ENCODE measurements at regions not wholly inside any gene's neighbourhood (a gene's known extent, or its start where the extent isn't known, plus 50 kb on each side); places are given as distances from the start of the nearest gene placed in this dataset.
A peak's percentile ranks its signal among the peaks of the same experiment; 100 is the strongest.

DNA sequence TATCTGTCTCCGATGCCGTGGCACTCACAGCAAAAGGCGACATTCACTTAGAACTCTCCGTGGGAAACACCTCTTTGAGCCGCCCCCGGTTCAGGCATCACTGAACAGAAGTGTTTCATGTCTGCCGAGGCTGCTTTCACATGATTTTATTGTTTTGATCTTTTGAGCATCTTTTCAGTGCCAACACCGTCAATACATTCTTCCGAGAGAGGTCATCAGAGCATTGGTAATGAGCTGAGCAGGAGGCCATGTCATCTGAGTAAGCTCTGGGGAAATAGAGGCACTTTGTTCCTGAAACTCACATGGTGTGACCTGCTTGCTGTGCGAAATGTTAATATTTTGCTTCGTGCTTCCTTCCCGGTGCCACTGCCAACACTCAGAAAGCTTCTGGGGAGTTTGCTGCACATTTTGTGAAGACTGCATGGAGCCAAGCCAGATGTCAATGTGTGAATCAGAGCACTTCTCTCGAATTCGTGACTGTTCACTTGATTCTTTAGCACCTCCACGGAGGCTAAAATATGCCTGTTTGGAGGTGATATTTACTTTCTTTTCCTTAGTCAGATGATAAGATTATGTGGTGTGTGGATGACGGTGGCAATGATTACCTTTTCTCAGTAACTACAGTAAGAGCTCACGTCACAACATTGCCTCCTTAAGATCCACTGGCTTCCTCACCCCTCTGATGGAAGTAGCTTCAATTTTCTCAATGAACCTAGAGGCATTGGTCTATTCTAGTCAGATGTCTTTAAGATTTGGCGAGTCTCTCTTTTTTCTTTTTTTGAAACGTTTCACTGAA lies 222.3 kb upstream of the HS3ST1 start:
- Histone ChIP-seq H3F3A (replicated peaks; ENCODE audit: low read depth) (no peaks in the 10 kb centered on the region), H2AFZ (peak overlapping the region; percentile 81; the same call in 1 of the 2 replicates), H3K79me2 (replicated peaks; ENCODE audit: insufficient read depth) (no peaks in the 10 kb centered on the region), H3K36me3 (ENCODE audit: insufficient read depth) (no peaks in the 10 kb centered on the region), H3K27ac (ENCODE audit: low read depth) (no peak overlapping the region), H3K4me1 (ENCODE audit: insufficient read depth) (no peaks in the 10 kb centered on the region), H3K4me2 (no peak overlapping the region), H4K20me1 (replicated peaks; ENCODE audit: insufficient read depth) (no peaks in the 10 kb centered on the region), H3K9me2 (ENCODE audit: insufficient read depth) (peaks cover 6% of the 10 kb centered on the region; the same call in 1 of the 2 replicates), H3K4me3 (no peak overlapping the region), H3K27me3 (ENCODE audit: insufficient read depth) (no peaks in the 10 kb centered on the region)
- Mint-ChIP-seq H3K27me3 (ENCODE audit: insufficient read depth, low read depth, poor library complexity) (no peaks in the 10 kb centered on the region), H3K4me1 (no peaks in the 10 kb centered on the region), H3K27ac (no peak overlapping the region), H3K36me3 (ENCODE audit: low read depth) (no peaks in the 10 kb centered on the region), H3K4me3 (no peak overlapping the region), H3K9me3 (no peaks in the 10 kb centered on the region)
- no peak for ATAC-seq
- DNase-seq (ENCODE audit: low spot score): no peak
- no peak for TF ChIP-seq JUNB (IDR thresholded peaks at IDR 0.05; ENCODE audit: unreplicated experiment)
- no peak for TF ChIP-seq CREB1 (CRISPR knock-in tag; IDR thresholded peaks at IDR 0.05; ENCODE audit: low read depth)
- no peak for TF ChIP-seq ZNF331 (CRISPR knock-in tag; IDR thresholded peaks at IDR 0.05; ENCODE audit: low read depth)
- TF ChIP-seq ZNF114 (CRISPR knock-in tag; IDR thresholded peaks at IDR 0.05): no peak
- TF ChIP-seq EZH2phosphoT487 (IDR thresholded peaks at IDR 0.05; ENCODE audit: unreplicated experiment): no peak
- TF ChIP-seq STAT1 (IDR thresholded peaks at IDR 0.05; ENCODE audit: unreplicated experiment): no peak
- TF ChIP-seq NANOG (IDR thresholded peaks at IDR 0.05; ENCODE audit: borderline replicate concordance): no peak
- no peak for TF ChIP-seq EZH2 (IDR thresholded peaks at IDR 0.05; ENCODE audit: low read depth, unreplicated experiment)
- TF ChIP-seq, protein P1, sequence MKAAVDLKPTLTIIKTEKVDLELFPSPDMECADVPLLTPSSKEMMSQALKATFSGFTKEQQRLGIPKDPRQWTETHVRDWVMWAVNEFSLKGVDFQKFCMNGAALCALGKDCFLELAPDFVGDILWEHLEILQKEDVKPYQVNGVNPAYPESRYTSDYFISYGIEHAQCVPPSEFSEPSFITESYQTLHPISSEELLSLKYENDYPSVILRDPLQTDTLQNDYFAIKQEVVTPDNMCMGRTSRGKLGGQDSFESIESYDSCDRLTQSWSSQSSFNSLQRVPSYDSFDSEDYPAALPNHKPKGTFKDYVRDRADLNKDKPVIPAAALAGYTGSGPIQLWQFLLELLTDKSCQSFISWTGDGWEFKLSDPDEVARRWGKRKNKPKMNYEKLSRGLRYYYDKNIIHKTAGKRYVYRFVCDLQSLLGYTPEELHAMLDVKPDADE (IDR thresholded peaks at IDR 0.05): no peak
- TF ChIP-seq POLR2AphosphoS5 (IDR thresholded peaks at IDR 0.05; ENCODE audit: low read depth): no peak
- no peak for TF ChIP-seq CTCF (conservative IDR thresholded peaks at IDR 0.05; ENCODE audit: low read depth in 2 of 2)
- TF ChIP-seq, protein P2, sequence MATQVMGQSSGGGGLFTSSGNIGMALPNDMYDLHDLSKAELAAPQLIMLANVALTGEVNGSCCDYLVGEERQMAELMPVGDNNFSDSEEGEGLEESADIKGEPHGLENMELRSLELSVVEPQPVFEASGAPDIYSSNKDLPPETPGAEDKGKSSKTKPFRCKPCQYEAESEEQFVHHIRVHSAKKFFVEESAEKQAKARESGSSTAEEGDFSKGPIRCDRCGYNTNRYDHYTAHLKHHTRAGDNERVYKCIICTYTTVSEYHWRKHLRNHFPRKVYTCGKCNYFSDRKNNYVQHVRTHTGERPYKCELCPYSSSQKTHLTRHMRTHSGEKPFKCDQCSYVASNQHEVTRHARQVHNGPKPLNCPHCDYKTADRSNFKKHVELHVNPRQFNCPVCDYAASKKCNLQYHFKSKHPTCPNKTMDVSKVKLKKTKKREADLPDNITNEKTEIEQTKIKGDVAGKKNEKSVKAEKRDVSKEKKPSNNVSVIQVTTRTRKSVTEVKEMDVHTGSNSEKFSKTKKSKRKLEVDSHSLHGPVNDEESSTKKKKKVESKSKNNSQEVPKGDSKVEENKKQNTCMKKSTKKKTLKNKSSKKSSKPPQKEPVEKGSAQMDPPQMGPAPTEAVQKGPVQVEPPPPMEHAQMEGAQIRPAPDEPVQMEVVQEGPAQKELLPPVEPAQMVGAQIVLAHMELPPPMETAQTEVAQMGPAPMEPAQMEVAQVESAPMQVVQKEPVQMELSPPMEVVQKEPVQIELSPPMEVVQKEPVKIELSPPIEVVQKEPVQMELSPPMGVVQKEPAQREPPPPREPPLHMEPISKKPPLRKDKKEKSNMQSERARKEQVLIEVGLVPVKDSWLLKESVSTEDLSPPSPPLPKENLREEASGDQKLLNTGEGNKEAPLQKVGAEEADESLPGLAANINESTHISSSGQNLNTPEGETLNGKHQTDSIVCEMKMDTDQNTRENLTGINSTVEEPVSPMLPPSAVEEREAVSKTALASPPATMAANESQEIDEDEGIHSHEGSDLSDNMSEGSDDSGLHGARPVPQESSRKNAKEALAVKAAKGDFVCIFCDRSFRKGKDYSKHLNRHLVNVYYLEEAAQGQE (IDR thresholded peaks at IDR 0.05; ENCODE audit: unreplicated experiment): no peak
- no peak for TF ChIP-seq ZNF462 (CRISPR knock-in tag; IDR thresholded peaks at IDR 0.05)
